BE2C (cell line): ENCODE measurements at regions not wholly inside any gene's neighbourhood (a gene's known extent, or its start where the extent isn't known, plus 50 kb on each side); places are given as distances from the start of the nearest gene placed in this dataset.
A peak's percentile ranks its signal among the peaks of the same experiment; 100 is the strongest.

Experiments
- DNase-seq: peaks from one replicate; pipeline ENCODE4 v3.0.0-alpha.2; 2020
- H3K27me3 ChIP-seq: fragments of 250-450 bp; sonication (Bioruptor Pico); 2 replicates; pipeline ENCODE4 v1.5.1; 2020; ENCODE audit warnings: mild to moderate bottlenecking
- H3K36me3 ChIP-seq: fragments of 250-450 bp; sonication (Bioruptor Pico); 2 replicates; pipeline ENCODE4 v1.5.1; 2020; ENCODE audit warnings: mild to moderate bottlenecking
- H3K4me1 ChIP-seq: fragments of 250-450 bp; sonication (Bioruptor Pico); 2 replicates; pipeline ENCODE4 v1.5.1; 2020
- H3K4me3 ChIP-seq: 2 replicates; pipeline ENCODE4 v1.5.1; 2011; ENCODE audit warnings: low read depth, low read length
- H3K9me3 ChIP-seq: fragments of 250-450 bp; sonication (Bioruptor Pico); 2 replicates; pipeline ENCODE4 v1.5.1; 2020
- CTCF ChIP-seq: IDR thresholded peaks from 2 replicates; pipeline ENCODE4 v1.5.1; 2012; ENCODE audit warnings: mild to moderate bottlenecking, low read depth, low read length

- TF ChIP-seq CTCF: no peak
These were observed 117.2 kb upstream of the TBCA start for GRCh38 chr5:77893225-77893860.

GRCh38 chr5:77892061-77893010 is 116.2 kb upstream of the TBCA start:
- Histone ChIP-seq H3K4me1 (peaks cover 12% of the 10 kb centered on the region), H3K4me3 (no peak overlapping the region), H3K36me3 (no peaks in the 10 kb centered on the region), H3K27me3 (no peaks in the 10 kb centered on the region), H3K9me3 (no peaks in the 10 kb centered on the region)
- DNase-seq: no peak
- no peak for TF ChIP-seq CTCF

More at GRCh38 chr5:77893225-77893860, 117.2 kb upstream of the TBCA start:
- H3K27me3 ChIP-seq: no peaks in the 10 kb centered on the region
- no peaks in the 10 kb centered on the region; the same call in 1 of the 2 replicates for H3K9me3 ChIP-seq
- H3K4me3 ChIP-seq: no peak overlapping the region
- no peaks in the 10 kb centered on the region for H3K36me3 ChIP-seq
- peaks cover 12% of the 10 kb centered on the region for H3K4me1 ChIP-seq
- DNase-seq: peak; percentile 51

- no peaks in the 10 kb centered on the region for H3K36me3 ChIP-seq
- DNase-seq: no peak
- no peaks in the 10 kb centered on the region for H3K27me3 ChIP-seq
- TF ChIP-seq CTCF: no peak
- H3K9me3 ChIP-seq: no peaks in the 10 kb centered on the region
- no peaks in the 10 kb centered on the region; the same call in 1 of the 2 replicates for H3K4me1 ChIP-seq
- no peak overlapping the region for H3K4me3 ChIP-seq
These were observed 109.4 kb upstream of the TBCA start for GRCh38 chr5:77885519-77885918.

- no peak for TF ChIP-seq CTCF
- Histone ChIP-seq H3K4me3 (no peak overlapping the region), H3K27me3 (no peaks in the 10 kb centered on the region), H3K36me3 (no peaks in the 10 kb centered on the region), H3K4me1 (no peaks in the 10 kb centered on the region; the same call in 1 of the 2 replicates), H3K9me3 (no peaks in the 10 kb centered on the region)
- DNase-seq: no peak
These were observed 106.6 kb upstream of the TBCA start for GRCh38 chr5:77882670-77883257.

GRCh38 chr5:77881528-77881927 is 105.4 kb upstream of the TBCA start:
- Histone ChIP-seq H3K9me3 (no peaks in the 10 kb centered on the region), H3K27me3 (no peaks in the 10 kb centered on the region), H3K4me1 (no peaks in the 10 kb centered on the region; the same call in 1 of the 2 replicates), H3K36me3 (no peaks in the 10 kb centered on the region), H3K4me3 (no peak overlapping the region)
- DNase-seq: no peak
- no peak for TF ChIP-seq CTCF
